Endothelial cell of umbilical vein (primary cell): ENCODE measurements at regions not wholly inside any gene's neighbourhood (a gene's known extent, or its start where the extent isn't known, plus 50 kb on each side); places are given as distances from the start of the nearest gene placed in this dataset.
"Not testable (repeated sequence)": the region's sequence is repeated elsewhere in the genome, so short reads cannot be mapped to it uniquely, and the experiment has no call there.

ENCODE experiments used
- BruUV-seq: library from RNA; stranded (reverse); fragments of 400-500 nt; replicated peaks from 2 replicates; lab custom pipeline; 2021; lab: Mats Ljungman, UMichigan
- CTCF ChIA-PET: fragments of 300-600, 350-600 bp; sonication (Branson Sonifier 250); formaldehyde crosslinking; loops from one replicate; lab custom pipeline; 2021; ENCODE audit warnings: antibody characterized with exemption, inconsistent platforms; lab: Charles Lee
- POLR2A ChIA-PET: fragments of 300-600, 350-600 bp; sonication (Branson Sonifier 250); formaldehyde crosslinking; loops from one replicate; lab custom pipeline; 2021; ENCODE audit warnings: antibody characterized with exemption, inconsistent platforms; lab: Charles Lee
- DNase-seq: peaks from one replicate; pipeline ENCODE4 v3.0.0-alpha.2; 2011; ENCODE audit warnings: low read depth, low spot score
- FAIRE-seq: peaks from 2 replicates; lab custom pipeline; 2011; peaks lifted over from hg19 to GRCh38; lab: Jason Lieb, UNC
- H2AFZ ChIP-seq: 2 replicates; pipeline ENCODE4 v1.6.0; 2012; ENCODE audit warnings: low read depth, low read length, control low read depth, inconsistent platforms
- H3K27ac ChIP-seq: 2 replicates; pipeline ENCODE4 v1.5.1; 2011; ENCODE audit warnings: low read depth, mild to moderate bottlenecking, control low read depth, low read length, moderate library complexity; ENCODE audit not compliant: insufficient read depth
- H3K27me3 ChIP-seq, 2 experiments: 2 replicates each; pipeline versions ENCODE4 v1.6.0 to v1.6.1; 2011; ENCODE audit warnings: low read length in 2 of 2, mixed read lengths in 1 of 2; ENCODE audit not compliant: control insufficient read depth in 2 of 2, insufficient read depth in 2 of 2
- H3K36me3 ChIP-seq, 2 experiments: 2 replicates in 1 of 2; 3 replicates in 1 of 2; pipeline ENCODE4 v1.5.1; 2011; ENCODE audit warnings: low read length in 2 of 2, mild to moderate bottlenecking in 1 of 2, moderate library complexity in 1 of 2; ENCODE audit not compliant: control insufficient read depth in 2 of 2, insufficient read depth in 2 of 2; ENCODE audit errors: extremely low read depth in 1 of 2
- H3K4me1 ChIP-seq: 3 replicates; pipeline ENCODE4 v1.5.1; 2011; ENCODE audit warnings: mild to moderate bottlenecking, low read length; ENCODE audit not compliant: control insufficient read depth, insufficient read depth; ENCODE audit errors: extremely low read depth
- H3K4me2 ChIP-seq: 2 replicates; pipeline ENCODE4 v1.6.1; 2011; ENCODE audit warnings: low read length, control low read depth, mixed read lengths; ENCODE audit not compliant: insufficient read depth
- H3K4me3 ChIP-seq, 3 experiments: fragments of 200-600 bp in 1 of 3; sonication (generic), shearing (Covaris generic) in 1 of 3; replicated peaks in 1 of 3; 2 replicates each; pipeline ENCODE4 v1.5.1; 2011 to 2016; ENCODE audit warnings: control low read depth in 3 of 3, low read length in 3 of 3, mild to moderate bottlenecking in 2 of 3, inconsistent platforms in 1 of 3, low read depth in 1 of 3, moderate library complexity in 1 of 3; ENCODE audit not compliant: insufficient read depth in 1 of 3
- H3K79me2 ChIP-seq: 2 replicates; pipeline ENCODE4 v1.6.0; 2012; ENCODE audit warnings: low read length, inconsistent platforms; ENCODE audit not compliant: control insufficient read depth, insufficient read depth
- H3K9ac ChIP-seq: replicated peaks from 2 replicates; pipeline ENCODE3; 2011; ENCODE audit warnings: low read length, control low read depth; ENCODE audit not compliant: insufficient read depth; ENCODE audit errors: extremely low read depth
- H3K9me1 ChIP-seq: replicated peaks from 3 replicates; pipeline ENCODE4 v1.6.0; 2011; ENCODE audit warnings: mild to moderate bottlenecking, low read length; ENCODE audit not compliant: control insufficient read depth, insufficient read depth; ENCODE audit errors: extremely low read depth
- H3K9me3 ChIP-seq: replicated peaks from 2 replicates; pipeline ENCODE4 v1.5.1; 2012; ENCODE audit warnings: low read length, inconsistent platforms; ENCODE audit not compliant: control insufficient read depth, insufficient read depth
- H4K20me1 ChIP-seq: replicated peaks from 2 replicates; pipeline ENCODE3; 2011; ENCODE audit warnings: mild to moderate bottlenecking, low read length; ENCODE audit not compliant: control insufficient read depth, insufficient read depth; ENCODE audit errors: extremely low read depth
- CTCF ChIP-seq, 2 donors: IDR thresholded peaks; 1 replicate in 1 of 2; 2 replicates in 1 of 2; pipeline ENCODE4 v1.5.1; 2011; ENCODE audit warnings: low read length in 2 of 2, mild to moderate bottlenecking in 2 of 2, moderate library complexity in 2 of 2, control low read depth in 1 of 2, inconsistent platforms in 1 of 2, low read depth in 1 of 2; ENCODE audit not compliant: insufficient read depth in 1 of 2; ENCODE audit errors: extremely low read depth in 1 of 2
- EZH2 ChIP-seq: IDR thresholded peaks from 2 replicates; pipeline ENCODE4 v1.6.1; 2012; ENCODE audit warnings: borderline replicate concordance, low read depth, mild to moderate bottlenecking, moderate library complexity, low read length, inconsistent platforms; ENCODE audit not compliant: severe bottlenecking
- FOS ChIP-seq: IDR thresholded peaks from 2 replicates; pipeline ENCODE4 v1.6.1; 2011; ENCODE audit warnings: mild to moderate bottlenecking, low read length, moderate library complexity, borderline replicate concordance; ENCODE audit not compliant: insufficient read depth
- GATA2 ChIP-seq: IDR thresholded peaks from 2 replicates; pipeline ENCODE4 v1.7.0; 2011; ENCODE audit warnings: low read depth, mild to moderate bottlenecking, moderate library complexity, mixed read lengths, low read length; ENCODE audit not compliant: insufficient read length, insufficient read depth
- JUN ChIP-seq: IDR thresholded peaks from 2 replicates; pipeline ENCODE4 v1.6.1; 2011; ENCODE audit warnings: borderline replicate concordance, low read depth; ENCODE audit not compliant: insufficient read length, insufficient read depth
- MYC ChIP-seq: IDR thresholded peaks from one replicate; pipeline ENCODE4 v1.6.1; 2011; ENCODE audit warnings: mild to moderate bottlenecking, low read depth, low read length
- POLR2A ChIP-seq: IDR thresholded peaks from 2 replicates; pipeline ENCODE4 v1.6.1; 2012; ENCODE audit warnings: low read depth, mild to moderate bottlenecking, control low read depth, low read length
- POLR2AphosphoS5 ChIP-seq: IDR thresholded peaks from 2 replicates; pipeline ENCODE4 v1.6.1; 2012; ENCODE audit warnings: low read depth, mild to moderate bottlenecking, control low read depth, low read length, moderate library complexity; ENCODE audit not compliant: insufficient read depth
- dilution Hi-C: fragments of 300-500 bp; cut with MboI; formaldehyde crosslinking; loops from one replicate; pipeline ENCODE4 v1.15.0; 2019; ENCODE audit warnings: low sequenced_read_pairs; ENCODE audit not compliant: extremely low pct_ligation_motif_present
- intact Hi-C: fragments of 100-400 bp; cut with micrococcal nuclease; formaldehyde crosslinking; loops from one replicate; pipeline ENCODE4 v1.10.0; 2022
- TF ChIP-seq, protein P1 (sequence below): IDR thresholded peaks from 2 replicates; pipeline ENCODE4 v1.6.1; 2011; ENCODE audit not compliant: insufficient read depth, insufficient read length

GRCh38 chr2:59816075-59816474 is 737.4 kb downstream of the BCL11A start:
- CTCF ChIA-PET, result no interaction called here

DNA sequence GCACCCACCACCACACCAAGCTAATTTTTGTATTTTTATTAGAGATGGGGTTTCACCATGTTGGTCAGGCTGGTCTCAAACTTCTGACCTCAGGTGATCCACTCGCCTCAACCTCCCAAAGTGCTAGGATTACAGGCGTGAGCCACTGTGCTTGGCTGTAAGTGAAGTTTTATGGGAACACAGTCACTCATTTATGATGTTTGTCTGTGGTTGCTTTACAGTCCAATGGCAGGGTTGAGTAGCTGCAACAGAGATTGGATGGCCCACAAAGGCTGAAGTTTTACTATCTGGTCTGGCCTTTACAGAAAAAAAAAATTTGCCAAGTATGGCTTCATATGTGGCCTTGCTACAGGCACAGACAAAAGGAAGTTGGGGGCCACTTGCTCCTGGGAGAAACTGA is 743.2 kb downstream of the BCL11A start:
- H3K9me3 ChIP-seq, H4K20me1 ChIP-seq, BruUV-seq, H3K9me1 ChIP-seq, dilution Hi-C loops, H3K27ac ChIP-seq, DNase-seq, H3K27me3 ChIP-seq, H3K79me2 ChIP-seq, H3K9ac ChIP-seq, CTCF ChIA-PET, POLR2A ChIA-PET, H3K4me1 ChIP-seq, intact Hi-C loops, H3K4me3 ChIP-seq, H2AFZ ChIP-seq, H3K36me3 ChIP-seq, H3K4me2 ChIP-seq, FAIRE-seq: not testable (repeated sequence)

More at GRCh38 chr2:59816075-59816474, 737.4 kb downstream of the BCL11A start:
- Histone ChIP-seq H3K27me3 (no peaks in the 10 kb centered on the region), H3K4me2 (no peak overlapping the region), H3K4me1 (no peaks in the 10 kb centered on the region), H3K4me3 (no peak overlapping the region), H3K9ac (no peak overlapping the region), H2AFZ (no peak overlapping the region), H3K79me2 (no peaks in the 10 kb centered on the region), H3K9me1 (no peaks in the 10 kb centered on the region), H3K36me3 (no peaks in the 10 kb centered on the region), H4K20me1 (no peaks in the 10 kb centered on the region), H3K27ac (no peak overlapping the region), H3K9me3 (peaks cover 2% of the 10 kb centered on the region)
- dilution Hi-C loops, result no loop called here
- POLR2A ChIA-PET, result no interaction called here
- BruUV-seq, result no TSS peak
- intact Hi-C loops, result no loop called here
- DNase-seq (no peak), FAIRE-seq (no peak)
- TF ChIP-seq GATA2 (no peak), CTCF (IDR thresholded peaks at IDR 0.05; ENCODE audit: extremely low read depth in 1 of 2, insufficient read depth in 1 of 2, low read depth in 1 of 2, low read length in 2 of 2) (no peak), POLR2A (no peak), EZH2 (no peak), JUN (no peak), MYC (no peak), POLR2AphosphoS5 (no peak), FOS (no peak)
- TF ChIP-seq, protein P1, sequence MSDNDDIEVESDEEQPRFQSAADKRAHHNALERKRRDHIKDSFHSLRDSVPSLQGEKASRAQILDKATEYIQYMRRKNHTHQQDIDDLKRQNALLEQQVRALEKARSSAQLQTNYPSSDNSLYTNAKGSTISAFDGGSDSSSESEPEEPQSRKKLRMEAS, result no peak
